ENCODE measurements at regions not wholly inside any gene's neighbourhood (a gene's known extent, or its start where the extent isn't known, plus 50 kb on each side); places are given as distances from the start of the nearest gene placed in this dataset.
A peak's percentile ranks its signal among the peaks of the same experiment; 100 is the strongest.

- H3K4me1 ChIP-seq (ENCODE audit: low read depth): no peaks in the 10 kb centered on the region
- no peak for ATAC-seq
- intact Hi-C loops (cut with DNase I, micrococcal nuclease): no loop called here
Observed at GRCh38 chr4:159684061-159684460, 581.2 kb downstream of the RAPGEF2 start.

GRCh38 chr4:159685340-159686092, 582.6 kb downstream of the RAPGEF2 start:
- no peaks in the 10 kb centered on the region for H3K4me1 ChIP-seq (ENCODE audit: low read depth)
- H3K4me3 ChIP-seq: no peak overlapping the region
- intact Hi-C loops (cut with DNase I, micrococcal nuclease): no loop called here
- ATAC-seq: peak; percentile 45
- no peaks in the 10 kb centered on the region for H3K36me3 ChIP-seq (ENCODE audit: low read depth)
- no peak for TF ChIP-seq CTCF (IDR thresholded peaks at IDR 0.05)
- no peaks in the 10 kb centered on the region for H3K9me3 ChIP-seq
- no peak for DNase-seq

More at GRCh38 chr4:159684061-159684460, 581.2 kb downstream of the RAPGEF2 start:
- H3K9me3 ChIP-seq: no peaks in the 10 kb centered on the region
- H3K4me3 ChIP-seq: no peak overlapping the region
- no peak for TF ChIP-seq CTCF (IDR thresholded peaks at IDR 0.05)
- no peaks in the 10 kb centered on the region for H3K36me3 ChIP-seq (ENCODE audit: low read depth)
- DNase-seq: no peak

- no peaks in the 10 kb centered on the region for H3K36me3 ChIP-seq (ENCODE audit: low read depth)
- no peak overlapping the region for H3K4me3 ChIP-seq
- no peak for DNase-seq
- peaks cover 15% of the 10 kb centered on the region for H3K9me3 ChIP-seq
- intact Hi-C loops (cut with DNase I, micrococcal nuclease): no loop called here
- H3K4me1 ChIP-seq (ENCODE audit: low read depth): no peaks in the 10 kb centered on the region
- ATAC-seq: no peak
- no peak for TF ChIP-seq CTCF (IDR thresholded peaks at IDR 0.05)
Observed at GRCh38 chr4:159689526-159689925, 586.6 kb downstream of the RAPGEF2 start.

- intact Hi-C loops (cut with DNase I, micrococcal nuclease): no loop called here
- no peak for TF ChIP-seq CTCF (IDR thresholded peaks at IDR 0.05)
- H3K9me3 ChIP-seq: peaks cover 3% of the 10 kb centered on the region
- H3K36me3 ChIP-seq (ENCODE audit: low read depth): no peaks in the 10 kb centered on the region
- no peaks in the 10 kb centered on the region for H3K4me1 ChIP-seq (ENCODE audit: low read depth)
- DNase-seq: no peak
- ATAC-seq: no peak
- H3K4me3 ChIP-seq: no peak overlapping the region
Observed at GRCh38 chr4:159697322-159698283, 594.7 kb downstream of the RAPGEF2 start.

- ATAC-seq (no peak), DNase-seq (no peak)
- TF ChIP-seq CTCF (IDR thresholded peaks at IDR 0.05): no peak
- no peak overlapping the region for H3K4me3 ChIP-seq
- H3K4me1 ChIP-seq (ENCODE audit: low read depth): no peaks in the 10 kb centered on the region
- no peaks in the 10 kb centered on the region for H3K9me3 ChIP-seq
- H3K36me3 ChIP-seq (ENCODE audit: low read depth): no peaks in the 10 kb centered on the region
- intact Hi-C loops (cut with DNase I, micrococcal nuclease): no loop called here
Observed at GRCh38 chr4:159698336-159698735, 595.5 kb downstream of the RAPGEF2 start.

Data from mucosa of descending colon (tissue), 3 donors.